NCI-H1417 treated with DMSO at 0.1 percent for 48 hours (cell line): ENCODE measurements at regions not wholly inside any gene's neighbourhood (a gene's known extent, or its start where the extent isn't known, plus 50 kb on each side); places are given as distances from the start of the nearest gene placed in this dataset.
"Not testable (repeated sequence)": the region's sequence is repeated elsewhere in the genome, so short reads cannot be mapped to it uniquely, and the experiment has no call there.

ENCODE experiments used
- DNase-seq: peaks from one replicate; lab custom pipeline; 2025; lab: John Stamatoyannopoulos, UW

- no peak for DNase-seq
Observed at GRCh38 chr1:230591678-230592077, 50.6 kb upstream of the COG2 start.

DNA sequence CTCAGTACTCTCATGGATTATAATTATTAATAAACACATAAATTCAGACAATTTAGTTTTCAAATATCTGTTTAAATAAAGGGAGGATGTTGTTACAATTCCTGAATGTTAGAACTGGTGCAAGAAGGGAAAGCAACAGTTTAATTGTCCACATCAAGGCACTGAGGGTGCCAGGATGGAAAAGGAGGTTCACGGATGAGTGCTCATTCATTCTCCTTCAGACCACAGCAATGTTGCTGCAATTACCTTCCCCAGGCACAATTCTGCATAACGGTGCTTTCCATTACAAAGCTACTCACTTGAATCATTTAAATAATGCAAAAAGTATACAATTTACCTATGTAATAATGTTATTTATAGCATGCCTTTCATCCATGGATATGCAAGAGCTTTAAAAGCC lies 52.3 kb upstream of the COG2 start:
- DNase-seq: no peak

GRCh38 chr1:230588323-230588746 lies 53.9 kb upstream of the COG2 start:
- no peak for DNase-seq

- no peak for DNase-seq
Observed at GRCh38 chr1:230587061-230587460, 55.2 kb upstream of the COG2 start.

- no peak for DNase-seq
Observed at GRCh38 chr1:230584660-230585059, 57.6 kb upstream of the COG2 start.

GRCh38 chr1:230581446-230582079 lies 60.7 kb upstream of the COG2 start:
- no peak for DNase-seq

DNA sequence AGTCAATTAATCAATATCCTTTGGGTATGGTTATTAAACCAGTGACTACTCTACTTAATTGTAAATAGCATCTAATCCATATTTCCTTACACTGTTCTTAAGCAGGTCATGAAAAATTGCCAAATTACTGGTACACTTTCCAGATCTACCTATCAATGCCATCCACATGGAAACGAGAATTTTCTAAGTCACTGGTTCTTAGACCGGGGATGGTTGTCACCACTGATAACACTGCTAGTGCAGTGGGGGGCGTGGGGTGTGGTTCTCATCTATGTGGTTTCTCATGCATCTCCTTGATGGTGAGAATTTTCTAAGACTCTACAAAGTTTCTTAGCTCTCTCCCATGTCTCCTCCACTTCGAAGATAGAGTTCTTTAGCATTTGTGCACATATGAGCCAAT lies 63.7 kb upstream of the COG2 start:
- DNase-seq: no peak

DNA sequence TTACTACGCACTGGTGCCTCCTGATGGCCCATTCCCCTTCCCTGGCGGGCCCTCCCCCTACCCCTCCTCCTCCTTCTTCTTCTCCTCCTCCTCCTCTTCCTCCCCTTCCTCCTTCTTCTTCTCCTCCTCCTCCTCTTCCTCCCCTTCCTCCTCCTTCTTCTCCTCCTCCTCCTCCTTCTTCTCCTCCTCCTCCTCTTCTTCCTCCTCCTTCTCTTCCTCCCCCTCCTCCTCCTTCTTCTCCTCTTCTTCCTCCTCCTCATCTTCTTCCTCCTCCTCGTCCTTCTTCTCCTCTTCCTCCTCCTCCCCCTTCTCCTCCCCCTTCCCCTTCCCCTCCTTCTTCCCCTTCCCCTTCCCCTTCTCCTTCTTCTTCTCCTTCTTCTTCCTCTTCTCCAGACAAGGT lies 64.7 kb upstream of the COG2 start:
- DNase-seq: no peak

- DNase-seq: no peak
Observed at GRCh38 chr1:230575886-230576500, 66.3 kb upstream of the COG2 start.

DNA sequence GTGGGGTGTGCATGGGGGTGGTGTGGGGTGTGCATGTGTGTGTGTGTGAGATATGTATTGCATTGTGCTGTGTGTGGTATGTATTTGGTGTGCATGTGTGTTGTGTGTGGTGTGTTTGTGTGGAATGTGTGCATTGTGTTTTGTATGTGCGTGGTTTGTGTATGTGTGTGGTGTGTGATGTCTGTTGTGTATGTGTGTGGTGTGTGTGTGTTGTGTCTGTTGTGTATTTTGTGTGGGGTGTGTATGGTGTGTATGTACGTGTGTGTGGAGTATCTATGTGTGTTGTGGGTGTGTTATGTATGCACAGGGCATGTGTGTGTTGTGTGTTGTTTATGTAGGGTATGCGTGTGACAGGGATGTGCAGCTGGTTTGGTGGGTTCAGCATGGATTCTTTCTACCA lies 67.8 kb upstream of the COG2 start:
- DNase-seq: no peak

- no peak for DNase-seq
Observed at GRCh38 chr1:230573658-230574057, 68.6 kb upstream of the COG2 start.

DNA sequence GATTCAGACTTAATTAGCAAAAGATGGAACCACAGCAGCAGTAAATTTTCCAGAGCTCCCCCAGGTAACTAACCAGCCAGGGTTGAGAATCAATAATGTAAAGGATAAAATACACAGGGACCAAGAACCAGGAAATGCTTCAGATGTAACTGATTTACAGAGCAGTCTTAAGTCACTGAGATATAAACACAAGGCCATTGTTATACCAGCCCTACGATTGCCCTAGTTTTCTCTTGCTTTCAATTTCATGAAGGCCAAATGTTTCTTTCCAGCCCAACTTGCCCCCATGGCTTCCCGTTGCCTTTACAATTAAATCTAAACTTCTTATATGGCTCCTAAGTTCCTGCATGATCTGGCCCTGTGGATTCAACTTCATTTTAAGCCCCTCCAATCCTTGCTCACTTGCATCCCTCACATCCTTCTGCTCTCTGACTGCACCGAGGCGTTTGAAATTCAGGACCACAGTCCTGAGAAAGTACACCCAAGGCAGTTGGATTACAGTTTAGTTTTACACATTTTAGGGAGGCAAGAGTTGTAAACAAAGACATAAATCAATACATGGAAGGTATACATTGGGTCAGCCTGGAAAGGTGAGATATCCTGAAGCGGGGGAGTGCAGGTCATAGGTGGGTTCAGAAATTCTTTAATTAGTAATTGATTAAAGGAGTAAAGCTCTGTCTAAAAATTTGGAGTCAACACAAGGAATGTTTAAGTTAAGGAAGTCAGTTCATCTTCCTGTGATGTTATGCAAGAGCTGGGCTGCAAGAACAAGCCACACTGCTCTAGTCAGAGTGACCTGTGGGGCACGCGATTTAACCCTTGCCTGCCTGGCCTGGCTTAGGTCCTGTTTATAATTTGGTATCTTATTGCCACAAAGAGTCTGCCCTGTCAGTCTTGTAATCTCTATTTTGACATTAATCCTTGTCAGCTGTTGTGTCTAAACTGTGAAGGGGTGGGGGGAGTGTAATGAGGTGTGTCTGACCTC lies 69.9 kb upstream of the COG2 start:
- no peak for DNase-seq

DNA sequence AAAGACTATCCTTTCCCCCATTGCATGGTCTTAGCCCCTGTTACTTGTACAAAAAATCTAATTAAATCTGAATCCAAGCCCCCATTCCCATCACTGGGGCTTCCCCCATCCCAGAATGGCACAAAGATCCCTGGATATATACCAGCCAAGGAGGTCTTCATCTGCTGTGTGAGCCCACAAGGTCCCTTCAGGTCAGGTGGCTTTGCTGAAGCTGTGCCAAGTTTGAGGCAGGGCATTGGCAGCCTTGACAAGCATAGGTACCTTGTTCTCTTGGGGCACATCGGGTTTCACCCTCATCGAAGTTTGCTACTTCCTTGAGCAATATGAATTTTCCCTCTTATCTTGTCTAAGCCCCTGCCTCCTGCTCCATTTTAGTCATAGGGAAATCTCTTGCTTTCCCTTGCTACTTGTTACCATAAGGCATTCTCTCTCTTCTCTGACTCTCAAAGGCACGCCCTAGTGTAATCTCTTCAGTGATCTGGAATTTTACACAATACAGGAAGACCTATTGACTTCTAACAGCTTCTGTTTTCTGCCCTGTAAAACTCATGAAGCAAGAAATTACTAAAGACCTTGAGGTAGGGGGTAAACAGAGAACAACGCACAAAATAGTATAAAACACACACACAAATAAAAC lies 71.4 kb upstream of the COG2 start:
- DNase-seq: no peak

- DNase-seq: no peak
Observed at GRCh38 chr1:230569201-230569600, 73.1 kb upstream of the COG2 start.

- DNase-seq: no peak
Observed at GRCh38 chr1:230568676-230569075, 73.6 kb upstream of the COG2 start.

DNA sequence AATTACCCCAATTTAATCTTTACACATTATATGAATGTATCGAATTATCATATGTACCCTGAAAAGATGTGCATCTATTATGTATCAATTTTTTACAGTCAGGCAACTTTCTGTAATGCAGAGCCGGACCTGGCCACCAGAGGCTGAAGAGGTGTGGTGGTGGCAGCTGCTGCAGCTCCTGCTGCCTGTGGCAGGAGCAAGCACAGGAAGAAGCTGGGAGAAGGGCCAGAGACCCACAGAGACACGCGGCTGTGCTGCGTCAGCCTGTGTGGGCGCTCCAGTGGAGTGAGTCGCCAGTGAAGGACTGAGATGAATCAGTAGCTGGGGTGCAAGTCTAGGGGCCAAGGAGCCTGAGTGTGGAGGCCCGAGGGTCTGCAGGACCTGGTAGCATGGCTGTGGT lies 74.3 kb upstream of the COG2 start:
- DNase-seq: no peak

DNA sequence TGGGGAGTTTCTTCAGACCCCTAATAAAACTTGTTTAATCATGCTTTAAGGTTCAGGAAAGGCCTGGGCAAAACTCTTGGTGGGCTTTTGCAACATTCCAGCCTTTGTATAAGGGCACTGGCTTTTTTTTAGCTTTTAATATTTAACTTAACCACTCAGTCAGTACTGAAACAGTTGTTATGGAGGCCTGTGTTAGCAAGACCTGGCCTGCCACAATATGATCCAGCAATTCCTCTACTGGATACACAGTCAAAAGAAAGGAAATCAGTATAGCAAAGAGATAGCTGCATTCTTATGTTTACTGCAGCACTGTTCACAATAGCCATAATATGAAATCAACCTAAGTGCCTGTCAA lies 75.1 kb upstream of the COG2 start:
- DNase-seq: no peak

GRCh38 chr1:230566532-230567220 lies 75.6 kb upstream of the COG2 start:
- not testable (repeated sequence) for DNase-seq

DNA sequence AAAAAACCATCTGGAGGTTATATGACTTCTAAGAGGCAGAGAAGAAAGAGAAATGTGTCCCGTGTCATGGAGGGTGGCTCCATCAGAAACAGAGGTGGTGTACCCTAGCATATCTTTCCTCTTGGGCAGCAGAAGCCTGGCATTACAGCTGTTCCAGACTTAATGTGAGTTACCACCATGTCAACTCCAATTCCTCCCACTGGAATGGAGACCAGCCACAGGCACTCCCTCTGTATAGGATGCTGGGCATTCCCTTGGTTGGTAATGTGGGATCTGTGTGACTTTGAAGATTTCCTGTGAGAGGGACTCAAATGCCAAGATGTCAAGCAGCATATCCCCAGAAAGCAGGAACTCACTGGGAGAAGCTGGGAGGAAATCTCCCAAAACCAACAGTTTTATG lies 77.1 kb upstream of the COG2 start:
- DNase-seq: no peak

- no peak for DNase-seq
Observed at GRCh38 chr1:230563591-230563990, 78.7 kb upstream of the COG2 start.

DNA sequence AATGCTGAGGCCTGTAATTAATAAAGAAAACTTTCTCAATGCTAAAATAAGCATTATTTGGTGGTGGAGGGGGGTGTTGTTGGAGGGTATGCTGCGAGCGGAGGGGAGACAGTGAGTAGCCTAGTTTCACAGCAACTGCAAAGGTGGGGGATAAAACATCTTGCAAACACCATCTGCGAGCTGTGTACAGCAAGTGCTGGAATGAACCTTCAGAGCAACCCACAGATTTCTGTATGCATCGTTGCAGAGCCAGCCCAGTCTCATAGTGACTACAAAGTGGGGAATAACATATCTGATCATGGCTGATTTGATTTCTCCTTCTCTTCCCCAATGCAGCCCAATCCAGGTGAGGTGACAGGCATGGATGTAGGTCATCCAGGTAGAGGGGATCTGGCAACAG lies 80.7 kb upstream of the COG2 start:
- no peak for DNase-seq

GRCh38 chr1:230558324-230558723 lies 84.0 kb upstream of the COG2 start:
- DNase-seq: no peak
